GM13976 (cell line): ENCODE measurements at regions not wholly inside any gene's neighbourhood (a gene's known extent, or its start where the extent isn't known, plus 50 kb on each side); places are given as distances from the start of the nearest gene placed in this dataset.

ENCODE experiments used
- DNase-seq: peaks from one replicate; pipeline ENCODE4 v3.0.0; 2012; ENCODE audit warnings: low spot score
- in situ Hi-C: fragments of 300-500 bp; cut with MboI; formaldehyde crosslinking; loops from one replicate; pipeline ENCODE4 v1.12.0; 2022; ENCODE audit warnings: low sequenced_read_pairs, mixed read lengths, inconsistent platforms; ENCODE audit not compliant: unreplicated experiment
- TF ChIP-seq, protein P1 (sequence below): IDR thresholded peaks from 2 replicates; pipeline ENCODE4 v1.5.1; 2012; ENCODE audit warnings: borderline replicate concordance, mild to moderate bottlenecking; ENCODE audit not compliant: insufficient read depth; ENCODE audit errors: extremely low read depth, missing control alignments, control extremely low read depth

DNA sequence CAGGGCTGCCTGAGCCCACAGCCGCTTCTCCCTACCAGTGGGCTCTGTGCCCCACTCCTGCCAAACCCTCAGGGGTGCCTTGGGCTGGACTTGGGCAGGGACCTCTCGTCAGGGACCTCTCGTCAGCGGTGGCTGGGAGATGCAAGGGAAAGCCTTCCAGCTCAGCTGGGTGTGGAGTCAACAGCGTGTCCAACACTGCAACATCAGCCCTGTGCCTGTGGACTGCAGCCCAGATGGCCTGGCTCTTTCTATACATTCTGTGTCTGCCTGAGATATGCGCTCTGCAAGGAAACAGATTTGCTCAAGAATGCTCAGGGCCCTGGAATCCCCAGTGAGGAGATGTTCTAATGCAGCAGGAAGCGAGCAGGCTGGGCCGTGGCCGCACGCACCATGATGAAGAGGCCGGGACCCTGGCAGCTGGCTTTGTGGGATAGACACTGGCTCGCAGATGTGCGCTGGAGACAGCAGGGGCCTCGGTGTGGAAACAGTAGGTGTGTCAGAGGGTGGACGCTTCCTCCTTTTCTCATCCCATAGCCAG, 85.0 kb upstream of the COL5A1 start:
- no peak for DNase-seq
- TF ChIP-seq, protein P1, sequence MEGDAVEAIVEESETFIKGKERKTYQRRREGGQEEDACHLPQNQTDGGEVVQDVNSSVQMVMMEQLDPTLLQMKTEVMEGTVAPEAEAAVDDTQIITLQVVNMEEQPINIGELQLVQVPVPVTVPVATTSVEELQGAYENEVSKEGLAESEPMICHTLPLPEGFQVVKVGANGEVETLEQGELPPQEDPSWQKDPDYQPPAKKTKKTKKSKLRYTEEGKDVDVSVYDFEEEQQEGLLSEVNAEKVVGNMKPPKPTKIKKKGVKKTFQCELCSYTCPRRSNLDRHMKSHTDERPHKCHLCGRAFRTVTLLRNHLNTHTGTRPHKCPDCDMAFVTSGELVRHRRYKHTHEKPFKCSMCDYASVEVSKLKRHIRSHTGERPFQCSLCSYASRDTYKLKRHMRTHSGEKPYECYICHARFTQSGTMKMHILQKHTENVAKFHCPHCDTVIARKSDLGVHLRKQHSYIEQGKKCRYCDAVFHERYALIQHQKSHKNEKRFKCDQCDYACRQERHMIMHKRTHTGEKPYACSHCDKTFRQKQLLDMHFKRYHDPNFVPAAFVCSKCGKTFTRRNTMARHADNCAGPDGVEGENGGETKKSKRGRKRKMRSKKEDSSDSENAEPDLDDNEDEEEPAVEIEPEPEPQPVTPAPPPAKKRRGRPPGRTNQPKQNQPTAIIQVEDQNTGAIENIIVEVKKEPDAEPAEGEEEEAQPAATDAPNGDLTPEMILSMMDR: no peak
- in situ Hi-C loops: no loop called here

DNA sequence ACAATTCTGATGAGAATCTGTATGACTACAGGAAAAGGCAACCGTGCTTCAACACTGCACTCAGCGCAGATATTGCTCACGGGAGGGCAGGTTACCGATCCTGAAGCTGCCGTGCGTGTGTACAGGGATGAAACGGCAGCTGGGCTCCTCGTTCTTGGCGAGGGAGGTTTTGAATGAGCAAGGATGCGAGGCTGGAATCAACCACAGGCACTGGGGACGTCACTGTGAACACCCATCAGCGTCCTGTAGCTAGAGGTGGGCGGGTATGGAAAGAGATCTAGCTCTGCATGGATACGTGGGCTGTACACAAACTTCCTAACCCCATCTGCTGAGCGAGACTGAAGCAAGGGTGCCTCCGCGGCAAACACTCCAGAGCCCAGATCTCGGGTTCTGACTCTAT, 84.3 kb upstream of the COL5A1 start:
- in situ Hi-C loops: no loop called here
- DNase-seq: no peak
- TF ChIP-seq, protein P1: no peak

DNA sequence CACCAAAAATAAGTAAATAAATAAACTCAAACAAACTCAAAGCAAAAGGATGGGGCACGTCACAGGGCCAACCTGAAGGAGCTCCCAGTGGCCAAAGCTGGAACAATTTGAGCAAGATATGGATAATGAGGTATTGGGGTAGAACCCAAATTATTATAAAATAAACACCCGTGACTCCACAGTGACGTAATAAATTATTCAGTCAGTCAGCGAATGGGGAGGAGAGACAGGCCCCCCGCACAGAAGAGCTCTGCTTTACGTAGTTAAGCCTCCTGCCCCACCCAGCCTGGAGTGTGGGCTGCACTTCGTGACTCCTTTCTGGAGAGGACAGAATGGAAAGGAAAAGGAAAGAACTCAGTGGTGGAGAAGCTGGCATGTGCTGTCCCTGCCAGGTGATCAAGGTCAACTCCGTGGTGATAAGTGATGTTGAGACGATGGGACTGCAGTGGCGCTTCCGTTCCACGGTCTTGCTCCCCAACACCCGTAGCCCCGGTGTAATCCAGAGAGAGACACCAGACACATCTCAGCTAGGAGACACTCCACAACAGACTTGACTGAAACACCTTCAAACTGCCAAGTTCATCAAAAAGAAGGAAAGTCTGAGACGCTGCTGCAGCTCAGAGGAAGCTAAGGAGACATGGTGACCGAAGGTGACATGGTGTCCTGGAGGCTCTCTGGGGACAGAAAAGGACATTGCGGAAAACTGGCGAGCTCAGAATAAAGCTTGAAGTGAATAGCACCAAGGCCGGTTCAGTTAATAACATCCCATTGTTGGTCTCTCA, 83.3 kb upstream of the COL5A1 start:
- in situ Hi-C loops: no loop called here

DNA sequence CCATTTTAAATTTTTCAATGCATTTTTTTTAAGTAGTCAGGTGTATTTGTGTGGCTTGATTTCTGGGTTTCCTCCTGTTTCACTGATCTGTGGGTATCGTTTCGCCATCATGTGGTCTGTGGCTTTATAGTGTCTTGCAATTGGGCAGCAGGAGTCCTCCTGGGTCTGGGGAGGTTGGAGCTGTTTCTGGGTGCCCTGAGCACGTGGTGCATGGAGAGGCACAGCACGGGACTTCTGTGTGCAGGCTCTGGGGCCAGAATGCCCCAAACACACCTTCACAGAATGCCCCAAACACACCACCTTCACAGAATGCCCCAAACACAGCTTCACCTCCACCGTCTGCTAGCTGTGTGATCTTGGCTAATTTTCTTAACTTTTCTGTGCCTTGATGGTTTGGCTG, 82.6 kb upstream of the COL5A1 start:
- in situ Hi-C loops: no loop called here
- DNase-seq: no peak
- TF ChIP-seq, protein P1: no peak

More for the DNA sequence above, 83.3 kb upstream of the COL5A1 start:
- TF ChIP-seq, protein P1: no peak
- no peak for DNase-seq

DNA sequence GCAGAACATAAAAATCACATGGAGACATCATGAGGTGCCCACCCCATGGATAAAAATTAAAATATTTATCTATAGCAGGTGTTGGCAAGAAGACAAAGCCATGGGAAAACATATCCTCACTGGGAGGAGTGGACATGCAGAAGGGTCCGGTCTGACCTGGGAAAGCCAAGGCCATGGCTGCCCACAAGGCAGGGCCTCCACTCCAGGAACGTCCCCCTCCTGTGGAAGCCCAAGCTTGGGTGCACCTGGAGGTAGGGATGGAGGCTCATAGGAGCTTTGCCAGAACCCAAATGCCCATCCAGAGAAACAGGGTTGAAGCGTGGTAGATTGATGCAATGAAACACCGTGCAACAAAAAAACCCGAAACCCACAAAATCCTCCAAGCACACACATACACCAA, 81.4 kb upstream of the COL5A1 start:
- TF ChIP-seq, protein P1: no peak
- no peak for DNase-seq
- in situ Hi-C loops: no loop called here

DNA sequence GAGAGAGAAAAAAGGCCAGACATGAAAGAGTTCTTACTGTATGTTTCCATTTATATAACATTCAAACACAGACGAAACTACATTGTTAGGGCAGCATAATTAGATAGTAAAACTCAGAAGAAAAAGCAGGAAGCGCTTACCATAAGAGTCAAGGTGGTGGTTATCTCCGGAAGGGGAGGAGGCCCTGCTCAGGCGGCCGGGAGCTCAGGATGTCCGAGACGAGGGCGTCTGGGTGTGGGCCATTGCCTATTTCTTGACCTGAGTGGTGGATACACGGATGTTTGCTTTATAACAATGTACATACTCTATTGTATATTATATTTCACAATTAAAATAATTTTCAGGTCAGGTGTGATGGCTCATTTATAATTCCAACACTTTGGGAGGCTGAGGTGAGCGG, 80.9 kb upstream of the COL5A1 start:
- no peak for DNase-seq
- in situ Hi-C loops: no loop called here
- TF ChIP-seq, protein P1: no peak
